GM18499 (cell line): ENCODE measurements at regions not wholly inside any gene's neighbourhood (a gene's known extent, or its start where the extent isn't known, plus 50 kb on each side); places are given as distances from the start of the nearest gene placed in this dataset.

Source experiments
- ATAC-seq: cut with Tn5 transposase; IDR thresholded peaks from one replicate; pipeline ENCODE4 v1.9.1; 2021; ENCODE audit warnings: moderate number of reproducible peaks; ENCODE audit not compliant: insufficient read depth, unreplicated experiment

GRCh38 chr22:47292546-47293320, 530.3 kb downstream of the TBC1D22A start:
- no peak for ATAC-seq

DNA sequence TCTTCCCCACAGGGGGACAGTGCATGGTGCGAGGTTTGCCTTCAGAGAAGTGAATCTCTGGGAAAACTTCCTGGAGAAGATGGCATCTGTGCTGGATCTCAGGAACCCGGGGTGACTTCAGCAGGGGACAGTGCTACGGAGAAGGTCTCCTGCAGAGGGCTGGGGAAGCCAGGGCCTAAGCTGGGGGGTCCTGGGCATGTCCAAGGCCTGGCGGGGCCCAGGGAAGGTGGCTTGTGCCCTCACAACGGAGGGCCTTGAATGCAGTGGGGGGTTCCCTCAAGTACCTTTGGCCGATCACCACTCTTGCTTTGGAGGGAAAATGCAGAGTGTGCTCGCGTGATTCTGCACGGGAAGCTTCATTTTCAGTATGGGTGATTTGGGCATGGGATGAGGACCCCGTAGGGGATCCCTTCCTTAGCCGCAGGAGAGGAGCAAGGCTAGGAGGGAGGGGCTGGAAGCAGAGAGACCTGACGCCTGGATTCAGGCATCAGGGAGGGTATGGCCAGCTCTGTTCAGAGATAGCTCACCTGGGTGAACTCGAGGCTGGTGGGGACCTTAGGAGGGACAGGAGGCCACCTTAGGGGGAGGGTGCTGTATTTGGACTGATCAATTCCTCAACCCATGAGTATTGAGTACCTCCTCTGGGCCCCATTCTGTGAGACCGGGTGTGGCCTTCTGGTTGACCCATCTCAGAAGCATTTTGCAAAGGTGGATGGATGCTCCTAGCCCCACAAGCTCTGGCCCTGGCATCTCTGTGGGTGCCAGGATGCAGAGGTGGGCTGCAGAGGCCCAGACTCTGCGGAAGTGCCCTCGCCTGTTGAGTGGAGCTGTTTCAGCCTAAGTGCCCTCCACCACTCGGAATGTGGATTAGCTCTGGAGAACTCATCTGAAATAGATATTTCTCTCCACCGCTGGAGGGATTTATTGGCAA, 529.4 kb downstream of the TBC1D22A start:
- ATAC-seq, result no peak

GRCh38 chr22:47290706-47291430, 528.4 kb downstream of the TBC1D22A start:
- no peak for ATAC-seq

GRCh38 chr22:47289336-47289985, 527.0 kb downstream of the TBC1D22A start:
- no peak for ATAC-seq

DNA sequence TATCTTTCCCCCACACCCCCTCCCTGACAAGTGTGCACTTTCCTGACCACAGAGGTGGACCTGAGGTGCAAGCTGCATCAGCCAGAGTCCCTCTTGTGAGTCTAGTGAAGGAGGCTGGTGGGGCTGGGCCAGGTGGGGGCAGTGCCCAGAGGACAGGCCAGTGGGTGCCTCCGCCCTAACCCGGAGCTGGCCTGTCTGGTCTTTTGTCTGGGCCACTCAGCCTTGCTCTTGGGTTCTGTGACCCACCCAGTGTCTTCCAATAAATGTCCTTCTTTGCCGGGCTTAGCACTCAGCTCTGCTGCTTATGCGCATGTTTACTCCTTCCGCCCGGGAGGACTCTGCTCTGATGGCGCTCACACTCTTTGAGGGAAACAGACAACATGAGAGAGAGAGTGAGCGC, 526.2 kb downstream of the TBC1D22A start:
- no peak for ATAC-seq

DNA sequence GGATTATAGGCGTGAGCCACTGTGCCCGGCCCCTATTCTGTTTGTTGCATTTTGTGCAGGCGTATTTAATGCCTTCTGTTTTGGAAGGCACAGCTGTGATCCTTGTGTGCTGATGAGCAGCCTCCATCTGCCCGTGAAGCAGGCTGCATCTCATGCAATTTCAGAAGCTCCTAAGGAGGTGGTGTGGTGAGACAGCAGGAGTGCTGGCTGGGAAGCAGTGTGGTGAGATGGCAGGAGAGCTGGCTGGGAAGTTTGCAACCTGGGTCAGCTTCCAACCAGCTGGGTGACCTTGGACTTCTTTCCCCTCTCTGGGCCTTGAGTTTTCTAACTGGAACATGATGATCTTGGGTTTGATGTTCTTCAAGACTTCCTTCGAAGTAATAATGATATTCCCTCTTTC, 525.1 kb downstream of the TBC1D22A start:
- no peak for ATAC-seq

GRCh38 chr22:47286590-47286989, 524.1 kb downstream of the TBC1D22A start:
- ATAC-seq, result no peak

- ATAC-seq, result no peak
Measured at GRCh38 chr22:47285981-47286380, 523.5 kb downstream of the TBC1D22A start.

GRCh38 chr22:47284822-47285221, 522.4 kb downstream of the TBC1D22A start:
- ATAC-seq, result no peak

GRCh38 chr22:47284360-47284759, 521.9 kb downstream of the TBC1D22A start:
- ATAC-seq, result no peak

DNA sequence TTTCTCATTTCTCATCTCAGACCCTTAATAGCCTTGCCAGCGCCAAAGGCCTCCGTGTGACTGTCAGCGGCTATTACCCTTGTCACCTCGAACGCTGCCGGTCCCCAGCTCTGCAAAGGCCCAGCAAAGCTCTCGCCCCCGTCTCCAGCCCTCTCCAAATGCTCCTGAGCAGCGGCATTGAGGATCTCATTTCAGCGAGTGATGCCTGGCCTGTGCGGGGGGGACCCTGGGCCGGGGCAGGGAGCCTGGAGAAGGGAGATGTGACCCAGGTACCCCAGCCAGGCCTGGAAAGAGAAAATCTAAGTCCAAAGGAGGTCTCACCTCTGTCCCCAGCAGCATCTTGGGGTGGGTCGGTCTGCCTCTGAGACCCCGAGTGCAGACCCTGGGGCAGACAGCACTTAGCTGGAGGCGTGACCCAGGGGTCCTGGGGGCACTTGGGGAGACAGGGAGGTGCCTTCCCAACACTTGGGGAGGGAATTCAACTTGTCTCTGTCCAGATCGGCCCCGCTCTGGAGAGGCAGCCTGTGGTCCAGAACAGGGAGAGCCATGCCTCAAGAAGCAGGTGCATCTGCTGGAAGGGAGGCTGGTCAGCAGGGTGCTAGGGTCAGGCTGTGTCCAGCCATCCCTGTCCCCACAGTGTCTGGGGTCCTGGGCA, 521.3 kb downstream of the TBC1D22A start:
- no peak for ATAC-seq

- ATAC-seq, result no peak
Measured at GRCh38 chr22:47282851-47283250, 520.4 kb downstream of the TBC1D22A start.

GRCh38 chr22:47282366-47282765, 519.9 kb downstream of the TBC1D22A start:
- ATAC-seq, result no peak

GRCh38 chr22:47281126-47282106, 519.0 kb downstream of the TBC1D22A start:
- no peak for ATAC-seq

DNA sequence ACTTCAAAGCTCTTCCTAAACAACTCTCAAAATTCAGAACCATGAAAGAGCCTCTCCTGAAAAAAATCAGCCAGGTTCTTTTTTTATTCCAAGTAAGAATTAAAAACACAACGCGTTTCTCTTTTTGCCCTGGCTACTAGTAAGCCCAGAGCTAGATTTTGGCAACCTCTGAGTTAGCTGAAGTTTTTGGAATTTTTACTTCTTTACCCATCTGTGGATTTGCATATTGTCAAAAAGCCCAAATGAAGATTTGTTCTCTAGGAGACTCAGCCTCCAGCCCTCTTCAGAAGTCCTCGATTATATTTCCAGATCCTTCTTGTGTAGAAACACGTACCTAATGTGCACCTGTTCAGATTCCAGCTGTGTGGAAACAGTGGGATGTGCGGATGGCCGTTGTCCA, 517.9 kb downstream of the TBC1D22A start:
- no peak for ATAC-seq

DNA sequence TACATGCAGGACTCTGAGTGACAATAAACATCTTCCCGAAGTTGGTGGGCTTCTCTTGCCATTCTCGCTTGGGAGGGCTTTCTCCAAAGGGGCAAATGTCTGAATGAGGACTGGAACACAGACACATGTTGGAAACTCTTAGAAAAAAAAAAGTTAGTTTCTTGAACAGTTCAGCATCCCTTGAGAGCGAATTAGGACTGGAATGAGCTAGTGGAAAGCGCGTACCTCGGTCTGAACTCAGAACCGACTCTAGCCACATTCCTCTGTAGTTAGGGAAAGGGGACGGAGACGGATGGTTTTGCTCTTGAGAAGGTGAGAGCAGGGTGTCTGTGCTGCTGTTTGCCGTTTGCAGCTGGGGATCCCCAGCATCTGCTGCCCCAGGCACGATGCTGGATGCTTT, 517.3 kb downstream of the TBC1D22A start:
- ATAC-seq, result no peak

DNA sequence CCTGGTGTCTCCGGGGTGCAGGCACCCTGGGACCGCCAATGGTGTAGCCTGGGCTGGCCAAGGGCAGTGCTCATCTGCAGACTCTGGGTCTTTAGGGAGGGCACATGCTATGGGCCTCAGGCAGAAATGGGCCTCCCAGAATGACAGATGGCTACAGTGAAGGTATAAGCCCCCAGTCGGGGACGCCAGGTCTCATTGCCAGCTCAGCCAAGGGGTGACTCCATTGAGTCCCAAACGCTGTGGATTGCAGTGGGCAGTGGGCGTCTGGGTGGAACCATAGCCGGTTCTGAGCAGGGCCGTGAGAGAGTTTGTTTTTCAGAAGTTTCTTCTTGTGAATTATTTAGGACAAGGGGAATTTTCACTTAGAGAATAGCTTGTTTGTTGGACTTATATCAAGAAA, 516.9 kb downstream of the TBC1D22A start:
- no peak for ATAC-seq

DNA sequence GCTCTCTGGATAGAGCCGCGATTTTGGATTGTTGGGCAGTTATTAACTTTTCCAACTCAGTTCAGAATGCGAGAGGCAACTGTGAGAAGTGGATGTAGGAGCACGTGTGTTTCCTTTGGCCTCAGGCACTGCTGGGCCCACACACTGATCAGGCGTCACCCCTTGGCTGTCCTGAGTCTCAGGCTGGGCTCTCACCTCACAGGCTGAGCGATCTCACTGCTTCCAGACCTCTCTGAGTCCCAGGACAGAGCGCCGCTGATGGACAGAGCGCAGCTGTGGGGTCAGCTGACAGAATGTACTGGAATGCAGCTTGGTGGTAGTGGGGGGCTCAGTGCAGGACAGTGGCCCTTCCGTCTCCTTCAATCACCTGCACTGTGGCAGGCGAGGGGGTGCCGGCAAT, 516.2 kb downstream of the TBC1D22A start:
- ATAC-seq, result no peak

DNA sequence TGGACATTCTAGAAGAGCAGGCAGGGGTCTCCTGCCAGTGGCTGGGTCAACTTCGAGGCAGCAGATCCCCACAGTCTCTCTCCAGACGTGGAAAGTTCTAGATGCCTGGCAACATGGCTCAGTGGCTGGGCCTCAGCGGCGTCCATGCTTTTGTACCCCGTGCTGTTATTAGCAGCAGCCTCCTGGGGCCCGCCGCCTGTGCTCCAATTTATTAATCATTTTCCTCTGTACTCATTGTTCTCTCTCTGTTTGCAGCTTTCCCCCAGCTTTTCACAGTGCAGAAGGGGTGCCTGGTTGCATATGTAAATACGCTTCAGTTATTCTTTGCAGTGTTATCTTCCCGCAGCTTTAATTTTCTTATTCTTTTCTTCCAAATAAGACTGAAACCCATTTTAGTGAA, 515.1 kb downstream of the TBC1D22A start:
- ATAC-seq, result no peak
